MM.1S (cell line): ENCODE measurements at regions not wholly inside any gene's neighbourhood (a gene's known extent, or its start where the extent isn't known, plus 50 kb on each side); places are given as distances from the start of the nearest gene placed in this dataset.

Experiments
- EZH2 ChIP-seq: fragments of 300-600 bp; sonication (generic); optimal IDR thresholded peaks from 2 replicates; pipeline ENCODE3; 2017; ENCODE audit warnings: low read depth, mild to moderate bottlenecking, antibody characterized with exemption, low read length, mixed read lengths
- TF ChIP-seq, protein P1 (sequence below): fragments of 300-600 bp; sonication (generic); IDR thresholded peaks from 2 replicates; pipeline ENCODE4 v1.5.1; 2016; ENCODE audit warnings: antibody characterized with exemption, low read length, mixed read lengths

DNA sequence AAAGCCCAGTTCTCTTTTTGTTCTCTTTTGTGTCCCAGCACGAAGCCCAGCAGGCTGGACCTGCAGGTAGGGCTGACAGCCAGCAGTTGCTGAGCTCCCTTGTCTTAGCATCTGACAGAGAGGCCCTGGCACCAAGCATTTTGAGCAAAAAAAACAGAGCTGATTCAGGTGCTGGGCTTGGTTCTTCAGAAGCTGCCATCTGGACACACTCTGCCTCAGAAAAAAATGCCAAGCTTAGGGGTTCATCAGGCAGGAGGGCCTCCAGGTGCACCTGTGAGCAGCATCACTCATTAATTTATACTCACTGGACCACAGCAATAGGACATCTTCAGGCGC lies 167.1 kb upstream of the PLD5 start:
- TF ChIP-seq, protein P1, sequence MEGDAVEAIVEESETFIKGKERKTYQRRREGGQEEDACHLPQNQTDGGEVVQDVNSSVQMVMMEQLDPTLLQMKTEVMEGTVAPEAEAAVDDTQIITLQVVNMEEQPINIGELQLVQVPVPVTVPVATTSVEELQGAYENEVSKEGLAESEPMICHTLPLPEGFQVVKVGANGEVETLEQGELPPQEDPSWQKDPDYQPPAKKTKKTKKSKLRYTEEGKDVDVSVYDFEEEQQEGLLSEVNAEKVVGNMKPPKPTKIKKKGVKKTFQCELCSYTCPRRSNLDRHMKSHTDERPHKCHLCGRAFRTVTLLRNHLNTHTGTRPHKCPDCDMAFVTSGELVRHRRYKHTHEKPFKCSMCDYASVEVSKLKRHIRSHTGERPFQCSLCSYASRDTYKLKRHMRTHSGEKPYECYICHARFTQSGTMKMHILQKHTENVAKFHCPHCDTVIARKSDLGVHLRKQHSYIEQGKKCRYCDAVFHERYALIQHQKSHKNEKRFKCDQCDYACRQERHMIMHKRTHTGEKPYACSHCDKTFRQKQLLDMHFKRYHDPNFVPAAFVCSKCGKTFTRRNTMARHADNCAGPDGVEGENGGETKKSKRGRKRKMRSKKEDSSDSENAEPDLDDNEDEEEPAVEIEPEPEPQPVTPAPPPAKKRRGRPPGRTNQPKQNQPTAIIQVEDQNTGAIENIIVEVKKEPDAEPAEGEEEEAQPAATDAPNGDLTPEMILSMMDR: no peak
- TF ChIP-seq EZH2: no peak
